HL-60 (cell line): ENCODE measurements at regions not wholly inside any gene's neighbourhood (a gene's known extent, or its start where the extent isn't known, plus 50 kb on each side); places are given as distances from the start of the nearest gene placed in this dataset.

Experiments used
- CTCF ChIP-seq: IDR thresholded peaks from one replicate; pipeline ENCODE4 v1.5.1; 2011; ENCODE audit warnings: low read length, control low read depth, inconsistent platforms; ENCODE audit not compliant: insufficient read depth
- GABPA ChIP-seq: IDR thresholded peaks from 2 replicates; pipeline ENCODE4 v1.6.1; 2012; ENCODE audit warnings: low read depth
- POLR2AphosphoS5 ChIP-seq: IDR thresholded peaks from 2 replicates; pipeline ENCODE4 v1.6.1; 2012; ENCODE audit warnings: low read depth
- REST ChIP-seq: IDR thresholded peaks from 2 replicates; pipeline ENCODE4 v1.6.1; 2012; ENCODE audit warnings: low read depth; ENCODE audit not compliant: insufficient replicate concordance

- TF ChIP-seq CTCF: no peak
- TF ChIP-seq POLR2AphosphoS5: no peak
- no peak for TF ChIP-seq GABPA
- no peak for TF ChIP-seq REST
Observed at GRCh38 chr20:4444404-4444803, 195.3 kb upstream of the ADRA1D start.
